ENCODE measurements at regions not wholly inside any gene's neighbourhood (a gene's known extent, or its start where the extent isn't known, plus 50 kb on each side); places are given as distances from the start of the nearest gene placed in this dataset.

DNA sequence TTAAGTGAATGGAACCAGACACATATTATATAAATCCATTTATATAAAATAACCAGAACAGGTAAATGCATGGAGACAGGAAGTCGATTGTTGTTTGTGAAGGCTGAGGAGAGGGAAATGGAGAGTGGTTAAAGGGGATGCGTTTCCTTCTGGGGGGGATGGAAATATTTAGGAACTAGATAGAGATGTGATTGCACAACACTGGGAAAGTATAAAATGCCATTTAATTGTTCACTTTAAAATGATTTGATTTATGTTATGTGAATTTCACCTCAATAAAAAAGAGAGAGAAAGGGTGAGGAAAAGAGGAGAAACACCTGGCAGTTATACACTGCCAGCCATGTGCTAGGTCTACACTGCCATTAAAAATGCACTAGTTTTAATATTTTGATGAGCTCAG, 312.6 kb downstream of the CD83 start:
- TF ChIP-seq STAT3 (IDR thresholded peaks at IDR 0.05; ENCODE audit: low read depth, low read length): no peak
- no peak for TF ChIP-seq EP300 (IDR thresholded peaks at IDR 0.05; ENCODE audit: borderline replicate concordance in 1 of 2, control insufficient read depth in 1 of 2, low read depth in 2 of 2, low read length in 2 of 2)
- TF ChIP-seq, protein P1, sequence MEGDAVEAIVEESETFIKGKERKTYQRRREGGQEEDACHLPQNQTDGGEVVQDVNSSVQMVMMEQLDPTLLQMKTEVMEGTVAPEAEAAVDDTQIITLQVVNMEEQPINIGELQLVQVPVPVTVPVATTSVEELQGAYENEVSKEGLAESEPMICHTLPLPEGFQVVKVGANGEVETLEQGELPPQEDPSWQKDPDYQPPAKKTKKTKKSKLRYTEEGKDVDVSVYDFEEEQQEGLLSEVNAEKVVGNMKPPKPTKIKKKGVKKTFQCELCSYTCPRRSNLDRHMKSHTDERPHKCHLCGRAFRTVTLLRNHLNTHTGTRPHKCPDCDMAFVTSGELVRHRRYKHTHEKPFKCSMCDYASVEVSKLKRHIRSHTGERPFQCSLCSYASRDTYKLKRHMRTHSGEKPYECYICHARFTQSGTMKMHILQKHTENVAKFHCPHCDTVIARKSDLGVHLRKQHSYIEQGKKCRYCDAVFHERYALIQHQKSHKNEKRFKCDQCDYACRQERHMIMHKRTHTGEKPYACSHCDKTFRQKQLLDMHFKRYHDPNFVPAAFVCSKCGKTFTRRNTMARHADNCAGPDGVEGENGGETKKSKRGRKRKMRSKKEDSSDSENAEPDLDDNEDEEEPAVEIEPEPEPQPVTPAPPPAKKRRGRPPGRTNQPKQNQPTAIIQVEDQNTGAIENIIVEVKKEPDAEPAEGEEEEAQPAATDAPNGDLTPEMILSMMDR (IDR thresholded peaks at IDR 0.05 in 2 of 3, conservative IDR thresholded peaks at IDR 0.05 in 1 of 3; ENCODE audit: control insufficient read depth in 2 of 3, extremely low read depth in 1 of 3, insufficient read depth in 1 of 3, low read depth in 3 of 3, low read length in 3 of 3): no peak
- no peak for TF ChIP-seq ZNF274 (IDR thresholded peaks at IDR 0.05; ENCODE audit: insufficient read depth, insufficient read length)
- no peak for TF ChIP-seq ESRRA (IDR thresholded peaks at IDR 0.05; ENCODE audit: low read length)

Data from GM12878 (cell line).